HEK293T (cell line): ENCODE measurements at regions not wholly inside any gene's neighbourhood (a gene's known extent, or its start where the extent isn't known, plus 50 kb on each side); places are given as distances from the start of the nearest gene placed in this dataset.

Experiments used
- ELF4 ChIP-seq: fragments of 450-650 bp; IDR thresholded peaks from 2 replicates; pipeline ENCODE4 v1.6.1; 2017; ENCODE audit warnings: antibody characterized with exemption
- FOXM1 ChIP-seq: fragments of 450-650 bp; IDR thresholded peaks from 2 replicates; pipeline ENCODE4 v1.6.1; 2017; ENCODE audit warnings: mild to moderate bottlenecking, borderline replicate concordance
- NFRKB ChIP-seq: fragments of 450-650 bp; IDR thresholded peaks from 2 replicates; pipeline ENCODE4 v1.6.1; 2016; ENCODE audit warnings: mild to moderate bottlenecking, moderate library complexity

DNA sequence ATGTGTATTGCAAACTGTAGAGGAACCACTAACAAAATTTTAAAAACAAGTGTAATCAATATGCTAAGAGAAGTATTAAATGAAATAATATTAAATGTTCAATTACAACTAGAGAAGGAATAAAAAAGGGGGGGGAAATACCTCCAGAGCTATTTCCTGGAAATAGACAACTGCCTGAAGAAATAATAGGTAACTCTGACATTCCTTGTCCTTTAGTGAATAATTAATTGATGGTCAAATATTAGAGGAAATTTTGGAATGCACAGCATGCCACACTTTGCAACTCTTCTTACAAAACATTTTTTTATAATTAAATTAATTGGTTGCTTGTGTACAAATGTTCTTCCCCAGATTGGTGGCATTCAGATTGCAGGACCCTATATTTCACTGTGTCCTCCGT is 342.6 kb upstream of the COL8A1 start:
- TF ChIP-seq ELF4: no peak
- TF ChIP-seq FOXM1: no peak
- no peak for TF ChIP-seq NFRKB
